HFFc6 (cell line): ENCODE measurements at regions not wholly inside any gene's neighbourhood (a gene's known extent, or its start where the extent isn't known, plus 50 kb on each side); places are given as distances from the start of the nearest gene placed in this dataset.

Source experiments
- DNase-seq: peaks from one replicate; pipeline ENCODE4 v3.0.0-alpha.2; 2018
- H3K27ac Mint-ChIP-seq: 2 replicates; pipeline ENCODE4 v1.8.0; 2020; ENCODE audit warnings: mild to moderate bottlenecking, mixed read lengths
- H3K27me3 Mint-ChIP-seq: 2 replicates; pipeline ENCODE4 v1.8.0; 2021; ENCODE audit warnings: mild to moderate bottlenecking, moderate library complexity, mixed read lengths; ENCODE audit not compliant: insufficient read depth
- H3K36me3 Mint-ChIP-seq: 2 replicates; pipeline ENCODE4 v1.8.0; 2021; ENCODE audit warnings: low read depth, mixed read lengths
- H3K4me1 Mint-ChIP-seq: 2 replicates; pipeline ENCODE4 v1.8.0; 2020; ENCODE audit warnings: low read depth, mixed read lengths
- H3K4me3 Mint-ChIP-seq: 2 replicates; pipeline ENCODE4 v1.8.0; 2020; ENCODE audit warnings: mild to moderate bottlenecking, moderate library complexity, mixed read lengths
- H3K9me3 Mint-ChIP-seq: 2 replicates; pipeline ENCODE4 v1.8.0; 2020; ENCODE audit warnings: mild to moderate bottlenecking, mixed read lengths
- CTCF ChIP-seq: fragments of 200-600 bp; sonication (generic); IDR thresholded peaks from 2 replicates; pipeline ENCODE4 v1.5.0; 2021; ENCODE audit warnings: antibody characterized with exemption, mild to moderate bottlenecking

- no peak for TF ChIP-seq CTCF
- Mint-ChIP-seq H3K36me3 (no peaks in the 10 kb centered on the region), H3K4me1 (no peaks in the 10 kb centered on the region)
Observed at GRCh38 chr3:163692494-163692893, 1385.8 kb downstream of the SI start.

GRCh38 chr3:163684651-163685050 is 1393.6 kb downstream of the SI start:
- Mint-ChIP-seq H3K27ac (no peak overlapping the region), H3K4me1 (no peaks in the 10 kb centered on the region), H3K36me3 (no peaks in the 10 kb centered on the region), H3K4me3 (no peak overlapping the region), H3K27me3 (no peaks in the 10 kb centered on the region), H3K9me3 (peaks cover 22% of the 10 kb centered on the region)
- no peak for DNase-seq
- no peak for TF ChIP-seq CTCF

More at GRCh38 chr3:163692494-163692893, 1385.8 kb downstream of the SI start:
- no peaks in the 10 kb centered on the region for H3K27me3 Mint-ChIP-seq
- no peak overlapping the region for H3K27ac Mint-ChIP-seq
- H3K4me3 Mint-ChIP-seq, result no peak overlapping the region
- H3K9me3 Mint-ChIP-seq, result peaks cover 38% of the 10 kb centered on the region
- DNase-seq, result no peak

- H3K27ac Mint-ChIP-seq, result no peak overlapping the region
- TF ChIP-seq CTCF, result no peak
- no peaks in the 10 kb centered on the region for H3K27me3 Mint-ChIP-seq
- H3K4me1 Mint-ChIP-seq, result no peaks in the 10 kb centered on the region
- no peak overlapping the region for H3K4me3 Mint-ChIP-seq
- H3K9me3 Mint-ChIP-seq, result peaks cover 67% of the 10 kb centered on the region
- H3K36me3 Mint-ChIP-seq, result no peaks in the 10 kb centered on the region
- DNase-seq, result no peak
Observed at GRCh38 chr3:163672954-163673353, 1405.3 kb downstream of the SI start.

- Mint-ChIP-seq H3K4me1 (no peaks in the 10 kb centered on the region), H3K36me3 (no peaks in the 10 kb centered on the region), H3K27ac (no peak overlapping the region), H3K9me3 (peaks cover 69% of the 10 kb centered on the region), H3K4me3 (no peak overlapping the region), H3K27me3 (no peaks in the 10 kb centered on the region)
- DNase-seq, result no peak
- no peak for TF ChIP-seq CTCF
Observed at GRCh38 chr3:163671201-163671600, 1407.1 kb downstream of the SI start.

GRCh38 chr3:163664466-163664865 is 1413.8 kb downstream of the SI start:
- H3K27me3 Mint-ChIP-seq, result no peaks in the 10 kb centered on the region
- H3K4me1 Mint-ChIP-seq, result no peaks in the 10 kb centered on the region
- H3K36me3 Mint-ChIP-seq, result no peaks in the 10 kb centered on the region
- peaks cover 53% of the 10 kb centered on the region for H3K9me3 Mint-ChIP-seq
- TF ChIP-seq CTCF, result no peak
- H3K27ac Mint-ChIP-seq, result no peak overlapping the region
- DNase-seq, result no peak
- H3K4me3 Mint-ChIP-seq, result no peak overlapping the region

GRCh38 chr3:163657088-163657487 is 1421.2 kb downstream of the SI start:
- H3K9me3 Mint-ChIP-seq, result peaks cover 29% of the 10 kb centered on the region

More at GRCh38 chr3:163657088-163657487, 1421.2 kb downstream of the SI start:
- TF ChIP-seq CTCF, result no peak
- Mint-ChIP-seq H3K27ac (no peak overlapping the region), H3K27me3 (no peaks in the 10 kb centered on the region), H3K4me3 (no peak overlapping the region), H3K4me1 (no peaks in the 10 kb centered on the region), H3K36me3 (no peaks in the 10 kb centered on the region)
- no peak for DNase-seq
